Stimulated activated CD8-positive, alpha-beta memory T cell treated with anti-CD3 and anti-CD28 coated beads, Interleukin-7, amount 100 ng/mL, for 4 hours (primary cell): ENCODE measurements at regions not wholly inside any gene's neighbourhood (a gene's known extent, or its start where the extent isn't known, plus 50 kb on each side); places are given as distances from the start of the nearest gene placed in this dataset.

Experiments used
- DNase-seq, 2 donors: peaks; one replicate each; pipeline ENCODE4 v3.0.0-alpha.2; 2020; ENCODE audit warnings: low read depth in 2 of 2

DNA sequence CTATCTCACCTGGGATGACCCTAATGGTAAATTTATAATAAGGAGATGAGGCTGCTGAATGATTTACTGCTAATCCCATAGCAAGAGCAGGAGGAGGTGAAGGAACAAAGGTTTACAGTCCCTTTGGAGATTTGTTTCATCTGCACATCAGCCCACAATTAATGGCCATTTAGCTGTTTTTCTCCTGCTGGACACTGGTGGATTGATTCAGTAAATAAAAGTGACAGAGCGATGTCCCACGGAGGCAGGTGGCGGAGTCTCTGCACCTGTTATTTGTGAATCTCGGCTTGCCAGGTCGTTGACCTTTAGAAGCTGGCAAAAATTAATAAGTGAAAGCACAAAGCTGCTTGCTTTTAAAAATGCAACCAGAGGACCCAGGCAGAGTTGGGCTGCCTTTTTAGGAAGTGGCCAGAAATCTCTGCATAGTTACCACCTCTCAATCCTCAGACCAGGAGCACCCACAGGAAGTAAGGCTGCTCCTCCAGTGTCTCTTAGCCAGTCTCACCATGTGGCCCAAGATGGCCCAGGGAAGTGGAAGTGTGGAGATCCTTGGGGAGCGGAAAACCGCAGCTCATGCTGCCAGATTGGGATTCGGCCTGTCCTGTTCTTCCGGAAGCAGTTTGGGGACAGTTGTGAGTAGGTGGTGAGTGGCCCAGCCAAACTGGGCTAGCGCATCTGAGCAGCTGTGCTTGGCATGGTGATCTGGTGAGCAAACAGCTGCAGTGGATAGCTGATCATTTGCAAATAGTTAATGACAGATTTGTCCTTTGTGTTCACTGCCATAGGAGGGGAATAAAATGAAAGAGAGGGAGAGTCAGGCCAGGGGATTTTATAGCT is 1005.7 kb upstream of the PIK3C3 start:
- DNase-seq = no peak

DNA sequence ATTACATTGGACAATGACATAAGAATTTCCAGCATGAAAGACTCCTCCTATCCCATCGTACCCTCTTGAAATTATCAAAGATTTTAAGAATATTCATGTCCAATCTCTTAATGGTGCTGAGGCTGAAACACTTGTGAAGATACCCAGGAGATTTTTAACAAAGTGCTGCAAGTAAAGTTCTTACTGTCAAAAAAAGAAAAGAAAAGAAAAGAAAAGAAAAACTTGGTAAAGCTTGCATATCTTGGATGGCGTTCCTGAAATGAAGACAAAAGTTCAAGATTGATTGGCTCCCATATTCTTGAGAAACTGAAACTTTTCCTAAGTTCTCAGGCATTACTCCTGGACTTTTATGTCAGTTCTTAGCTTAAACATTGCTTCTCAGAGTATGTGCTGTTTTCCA is 1010.5 kb upstream of the PIK3C3 start:
- DNase-seq = no peak

DNA sequence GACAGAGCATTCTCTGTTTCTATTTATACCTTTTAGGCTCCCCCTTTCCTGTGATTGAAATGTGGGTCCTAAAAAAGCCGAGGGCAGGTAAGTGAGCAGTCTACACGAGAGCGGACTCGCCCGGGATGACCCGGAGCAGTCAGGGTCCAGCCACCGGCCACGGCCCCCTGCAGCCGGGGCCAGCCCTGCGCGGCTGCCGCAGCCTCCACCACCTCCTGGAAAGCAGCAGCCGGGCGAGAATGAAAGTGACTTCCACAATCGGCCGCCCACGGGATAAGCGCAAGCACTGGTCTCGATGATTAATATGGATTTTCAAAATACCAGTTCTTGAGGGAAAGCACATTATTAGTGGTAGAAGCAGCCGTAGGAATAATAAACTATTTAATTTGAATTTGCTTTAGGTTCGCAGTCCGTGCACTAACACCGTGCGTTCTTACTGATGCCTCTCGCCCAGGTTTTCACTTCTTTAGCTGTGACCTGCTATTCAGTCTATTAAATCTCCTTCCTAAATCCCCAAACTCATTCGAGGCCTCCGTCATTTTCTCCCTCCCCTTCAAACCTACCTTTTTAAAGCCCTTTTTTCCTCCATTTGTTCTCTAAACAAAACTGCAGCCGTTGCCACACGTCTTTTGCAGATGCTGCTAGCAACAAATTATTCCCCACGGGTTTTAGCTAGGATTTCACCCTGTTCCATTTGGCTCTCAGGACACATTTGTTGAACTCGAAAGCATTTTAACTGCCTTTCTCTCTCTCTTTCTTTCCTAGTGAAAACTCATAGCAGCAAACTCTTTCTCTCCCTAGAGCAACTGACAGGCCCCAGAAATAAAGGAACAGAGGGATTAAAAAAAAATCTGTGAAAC is 1015.1 kb upstream of the PIK3C3 start:
- no peak for DNase-seq

DNA sequence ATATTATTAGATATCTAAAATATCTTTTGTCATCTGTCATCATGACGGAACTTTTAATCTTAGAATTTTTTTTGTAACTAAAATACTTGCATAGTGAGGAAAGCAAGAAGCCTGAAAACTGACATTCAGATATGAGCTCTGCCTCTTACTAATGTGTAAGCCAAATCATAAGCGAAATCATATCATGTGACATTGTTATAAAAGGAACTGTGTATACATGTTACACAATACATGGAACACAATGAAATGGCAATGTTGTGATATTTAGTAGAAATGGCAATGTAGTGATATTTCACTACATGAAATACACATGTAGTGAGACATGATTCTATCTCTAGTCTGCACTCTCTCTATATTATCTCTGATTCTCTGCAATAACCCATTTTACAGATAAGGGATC is 1016.4 kb upstream of the PIK3C3 start:
- no peak for DNase-seq

DNA sequence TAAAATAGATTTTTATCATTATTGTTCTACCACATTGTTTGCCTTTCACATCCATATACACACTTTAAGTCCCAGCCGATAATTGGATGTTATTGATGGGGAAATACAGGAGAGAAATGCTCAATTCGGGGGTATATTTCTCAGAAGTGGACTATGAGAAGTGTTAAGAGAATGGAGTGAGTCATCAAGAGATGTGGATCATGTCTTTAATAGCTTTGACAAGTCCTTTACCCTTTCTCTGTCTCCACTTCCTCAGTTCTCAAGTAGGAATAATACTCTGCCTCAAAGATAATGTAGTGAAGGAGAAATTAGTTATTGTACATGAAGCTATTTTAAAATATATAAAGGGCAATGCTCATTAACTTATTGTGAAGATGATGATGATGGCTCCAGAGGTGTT is 1017.6 kb upstream of the PIK3C3 start:
- DNase-seq = no peak

DNA sequence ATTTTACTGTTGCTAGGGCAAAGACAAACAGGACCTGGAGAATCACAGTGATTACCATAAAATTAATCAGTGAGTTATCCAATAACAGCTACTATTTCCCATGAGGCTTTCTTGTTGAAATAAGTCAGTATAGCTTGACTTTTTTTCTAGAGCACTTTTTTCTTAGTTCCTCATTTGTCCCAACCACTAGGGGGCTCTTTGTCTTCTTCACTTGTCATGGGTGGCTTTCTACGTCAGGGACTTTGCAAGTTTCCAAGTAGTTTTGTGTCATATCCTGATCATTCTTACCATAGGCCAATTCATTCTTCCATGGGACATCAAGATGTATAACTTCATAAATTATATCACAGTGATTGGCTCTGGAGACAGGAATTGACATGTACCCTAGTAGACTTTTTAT is 1019.6 kb upstream of the PIK3C3 start:
- DNase-seq = no peak

DNA sequence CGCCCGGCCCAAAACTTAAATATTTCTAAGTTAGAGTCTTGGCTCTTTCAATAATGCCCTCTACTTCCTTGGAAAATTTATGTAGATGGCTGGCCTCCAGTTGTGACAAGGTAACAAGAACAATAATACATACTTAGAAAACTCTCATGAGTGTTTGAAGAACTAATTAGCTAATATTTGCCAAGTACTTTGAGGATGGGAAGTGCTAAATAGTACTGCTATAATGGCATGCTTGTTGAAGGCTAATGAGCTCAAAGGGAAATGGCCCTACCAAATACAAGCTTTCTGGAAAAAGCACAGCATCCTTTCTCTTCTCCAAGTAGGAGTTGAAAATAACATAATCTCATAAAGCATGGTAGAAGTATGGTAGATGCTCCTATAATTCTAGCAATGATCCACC is 1022.2 kb upstream of the PIK3C3 start:
- DNase-seq = no peak

DNA sequence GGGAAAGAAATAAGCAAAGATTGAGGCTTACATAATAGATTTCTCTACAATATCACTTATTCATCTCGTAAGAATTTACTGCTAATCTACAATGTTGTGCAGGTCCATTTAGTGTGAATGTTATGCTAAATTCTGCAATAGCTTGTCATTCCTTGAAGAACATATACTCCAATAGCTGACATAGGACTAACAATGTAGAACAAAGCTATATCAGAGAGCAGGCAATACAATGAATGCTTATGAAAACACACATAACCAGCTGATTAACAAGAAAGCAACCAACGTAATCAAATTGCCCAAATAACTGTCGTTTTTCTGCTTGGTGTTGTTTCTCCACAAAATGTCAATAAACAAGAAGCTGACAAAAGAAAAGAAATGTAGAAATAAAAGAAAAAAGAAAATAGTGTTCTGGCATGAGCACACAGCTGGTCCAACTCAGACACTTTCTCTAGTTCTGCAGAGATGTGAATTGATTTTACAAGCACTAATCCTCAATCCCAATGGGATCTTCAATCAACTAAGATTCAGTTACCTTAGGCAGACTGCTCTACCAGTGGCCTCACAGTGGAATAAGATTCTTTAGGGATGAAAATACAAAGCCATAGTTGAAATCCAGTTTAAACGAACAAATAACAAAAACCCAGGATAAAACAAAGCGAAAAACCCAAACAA is 1024.7 kb upstream of the PIK3C3 start:
- no peak for DNase-seq

DNA sequence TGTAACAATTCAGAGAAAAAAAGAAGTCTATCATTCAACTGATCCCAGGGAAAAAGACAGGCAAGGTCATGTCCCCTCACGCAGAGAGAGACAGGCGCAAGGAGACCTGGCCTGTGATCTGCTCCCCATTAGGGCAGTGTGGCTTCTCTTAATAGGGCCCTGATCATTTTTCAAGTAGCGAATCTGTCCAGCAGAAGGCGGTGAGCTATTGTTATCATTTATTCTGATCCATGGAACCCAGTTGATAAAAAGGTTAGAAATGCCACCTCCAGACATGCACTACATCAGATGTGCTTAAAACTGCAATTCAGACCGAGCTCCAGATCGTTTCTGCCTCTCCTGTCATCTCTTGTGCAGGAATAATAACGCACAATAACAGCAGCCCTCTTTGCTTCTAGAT is 1025.6 kb upstream of the PIK3C3 start:
- DNase-seq = no peak

DNA sequence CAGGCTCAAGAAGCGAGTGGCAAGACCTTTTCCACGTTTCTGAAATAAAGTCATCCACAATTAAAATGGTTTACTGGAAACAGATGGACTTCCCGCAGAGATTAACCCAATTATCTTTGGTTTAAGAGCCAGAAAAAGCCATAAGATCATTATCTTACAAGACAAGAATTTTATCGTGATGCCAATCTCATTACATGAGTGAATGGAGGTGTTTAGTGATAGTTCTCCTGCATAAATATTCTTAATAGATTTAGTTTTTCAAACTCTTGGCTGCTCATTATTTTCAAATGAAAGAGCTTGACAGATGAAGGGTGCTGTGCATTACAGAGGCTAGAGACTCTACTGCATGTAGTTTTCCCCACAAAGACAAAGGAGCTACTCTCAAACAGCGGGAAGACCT is 1028.4 kb upstream of the PIK3C3 start:
- DNase-seq = no peak

DNA sequence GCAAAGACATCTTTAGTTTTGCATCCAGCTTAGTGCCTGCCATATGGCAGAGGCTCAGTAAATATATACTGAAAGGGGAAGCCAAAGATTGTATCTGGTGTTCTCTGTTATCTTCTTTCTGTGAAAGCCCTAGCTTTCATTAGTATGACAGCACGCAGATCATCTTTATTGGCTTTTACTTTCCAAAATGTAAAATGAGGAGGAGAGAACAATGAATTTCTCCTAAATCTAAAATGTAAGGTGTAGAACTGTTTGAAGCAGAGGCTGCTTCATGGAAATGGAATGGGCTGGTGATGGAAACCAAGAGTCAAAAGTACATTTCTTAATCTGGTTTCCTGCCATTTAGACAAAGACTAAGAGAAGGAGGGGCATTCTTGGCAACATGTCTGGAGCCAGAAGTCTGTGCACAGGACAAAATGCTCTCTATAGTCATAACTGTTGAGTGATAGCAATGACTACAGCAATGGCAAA is 1029.9 kb upstream of the PIK3C3 start:
- DNase-seq = no peak

DNA sequence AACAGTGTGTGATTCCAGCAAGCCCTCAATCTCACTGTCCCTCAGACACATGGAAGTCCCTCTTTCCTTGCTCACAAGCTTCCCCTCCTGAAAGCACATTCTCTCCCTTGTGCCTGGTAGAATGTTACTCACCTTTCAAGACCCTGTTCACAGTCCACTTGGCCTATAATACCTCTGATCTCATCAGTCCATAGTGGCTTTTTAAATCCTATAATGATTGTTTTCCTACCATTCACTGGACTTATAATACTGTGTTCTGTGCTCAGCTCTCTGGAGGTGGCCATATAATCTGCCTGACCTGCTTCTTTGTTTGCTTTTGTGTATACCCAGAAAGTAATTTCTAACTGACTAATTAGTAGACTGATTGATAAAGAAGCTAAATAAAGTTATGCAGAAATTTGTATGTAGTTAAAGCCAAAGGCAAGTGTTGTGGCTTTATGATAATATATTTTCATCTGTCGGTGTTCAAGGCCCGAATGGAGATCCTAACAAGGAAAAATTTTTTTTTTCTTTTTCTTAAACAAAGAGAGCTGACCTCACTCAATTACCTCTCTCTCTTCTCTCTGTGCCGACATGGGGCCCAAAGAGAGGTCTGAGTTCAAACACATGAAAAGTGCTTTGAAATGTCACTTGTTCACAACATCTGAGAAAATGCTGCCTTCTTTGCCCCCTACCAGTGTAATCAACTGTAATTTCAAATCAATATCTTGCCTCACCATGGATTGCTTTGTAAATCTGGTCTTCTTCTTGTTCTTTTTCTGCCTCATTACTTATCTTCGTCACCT is 1033.0 kb upstream of the PIK3C3 start:
- DNase-seq = no peak

DNA sequence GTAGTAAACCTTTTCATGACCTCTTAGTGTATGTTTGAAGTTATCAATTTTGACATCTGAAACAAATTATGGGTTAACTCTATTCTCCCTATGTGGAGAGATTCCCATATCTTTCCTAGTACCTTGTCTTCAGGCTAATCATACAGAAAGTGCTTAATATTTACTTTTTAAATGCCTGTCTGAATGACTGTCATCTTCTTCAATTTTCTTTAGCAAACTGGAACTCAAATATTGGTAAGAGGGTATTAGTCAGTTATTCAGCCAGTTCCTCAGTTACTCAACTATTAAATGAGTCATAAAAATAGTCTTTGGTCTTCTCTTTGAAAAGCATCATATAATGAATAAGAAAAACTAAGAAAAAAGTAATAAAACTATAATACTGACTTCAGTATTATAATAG is 1038.0 kb upstream of the PIK3C3 start:
- no peak for DNase-seq

DNA sequence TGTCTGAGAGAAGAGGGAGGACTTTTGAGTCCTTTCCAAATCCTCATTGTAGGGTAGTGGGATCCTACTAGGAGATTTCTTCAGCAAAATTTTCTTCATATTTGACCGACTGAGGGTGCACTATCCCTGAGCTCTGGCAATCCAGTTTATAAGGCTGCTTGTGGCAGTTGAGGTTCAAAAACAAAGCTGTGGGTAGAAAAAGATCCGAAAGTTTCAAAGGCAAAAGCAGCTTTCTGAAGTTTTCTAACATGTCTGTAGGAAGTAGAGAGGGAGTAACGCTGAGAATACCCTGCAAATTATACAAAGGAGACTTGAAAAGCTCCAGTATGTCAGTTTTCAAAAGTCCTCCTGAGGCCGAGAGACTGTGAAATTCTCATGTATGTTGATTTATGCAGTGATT is 1039.3 kb upstream of the PIK3C3 start:
- no peak for DNase-seq

DNA sequence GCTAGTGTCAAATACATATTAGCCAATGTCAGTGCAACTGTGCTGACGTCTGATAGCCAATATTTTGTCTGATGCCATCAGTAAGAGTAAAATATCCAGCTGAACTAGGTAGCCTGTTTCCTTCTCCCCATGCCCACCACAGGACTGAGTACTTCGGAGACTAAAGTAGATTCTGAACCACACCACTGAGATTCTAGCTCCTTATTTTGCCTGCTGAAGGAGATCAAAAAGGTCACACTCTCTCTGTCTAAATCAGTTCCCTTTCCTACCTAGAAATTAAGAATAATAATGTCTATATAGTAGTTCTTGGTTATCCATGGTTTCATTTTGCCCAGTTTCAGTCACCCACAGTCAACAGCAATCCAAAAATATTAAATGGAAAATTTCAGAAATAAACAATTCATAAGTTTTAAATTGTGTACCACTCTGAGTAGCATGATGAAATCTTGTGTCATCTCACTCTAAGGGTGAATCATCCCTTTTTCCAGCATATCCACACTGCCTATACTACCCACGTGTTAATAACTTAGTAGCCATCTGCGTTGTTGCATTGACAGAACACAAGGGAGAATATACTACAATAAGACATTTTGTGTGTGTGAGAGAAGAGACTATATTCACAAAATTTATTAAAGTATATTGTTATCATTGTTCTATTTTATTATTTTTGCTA is 1043.3 kb upstream of the PIK3C3 start:
- DNase-seq = no peak

DNA sequence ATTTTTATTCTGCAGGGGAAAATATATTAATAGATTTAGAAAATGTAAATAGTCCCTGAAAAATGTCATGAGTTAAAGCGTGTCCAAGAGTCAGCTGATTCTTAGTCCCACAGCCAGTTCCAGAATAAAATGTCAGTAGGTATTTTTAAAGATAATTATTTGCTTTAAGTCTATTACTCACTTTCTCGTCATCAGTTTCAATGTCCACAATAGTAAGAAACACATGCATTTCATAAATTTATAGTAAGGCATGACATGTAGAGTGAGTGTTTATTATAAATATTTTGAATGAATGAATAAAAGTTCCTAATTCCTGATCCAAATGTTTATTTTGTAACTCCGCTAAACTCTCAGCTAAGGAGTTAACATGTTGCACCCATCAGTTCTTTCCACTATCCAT is 1044.0 kb upstream of the PIK3C3 start:
- DNase-seq = no peak

DNA sequence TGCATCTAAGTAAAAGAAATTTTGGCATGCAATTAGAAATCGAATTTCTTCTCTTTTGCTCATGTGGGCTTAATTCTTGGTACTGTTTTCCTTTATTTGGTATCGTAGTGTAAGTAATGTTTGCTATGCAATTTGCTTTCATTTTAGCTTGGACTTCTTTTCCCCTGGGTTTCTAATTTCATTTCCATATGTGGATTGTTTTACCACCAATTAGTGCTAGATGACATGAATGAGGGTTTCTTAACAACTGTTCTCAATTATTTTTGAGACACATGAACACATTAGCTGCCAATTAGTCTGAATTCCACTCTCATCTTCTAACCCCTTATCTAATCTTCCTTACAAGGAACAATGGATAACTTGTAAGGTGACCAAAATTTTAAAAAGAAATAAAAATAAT is 1047.2 kb upstream of the PIK3C3 start:
- no peak for DNase-seq

DNA sequence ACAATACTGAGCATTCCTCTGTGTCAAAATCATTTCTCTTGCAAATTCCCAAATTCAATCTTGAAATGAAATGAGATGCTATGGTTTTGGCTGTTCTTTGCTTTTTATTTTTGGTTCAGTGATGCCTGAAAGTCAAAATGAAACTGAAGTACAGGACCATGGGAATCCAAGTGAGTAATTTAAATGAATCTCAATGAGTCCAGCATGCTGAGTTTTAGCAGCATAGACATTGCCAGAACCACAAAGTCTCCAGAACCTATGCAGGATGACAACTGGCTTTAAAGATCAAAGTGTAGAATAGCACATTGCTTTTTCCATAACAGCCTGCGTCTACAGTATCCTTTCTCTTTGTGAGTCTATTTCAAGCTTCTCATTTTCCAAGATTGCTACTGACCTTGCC is 1050.7 kb upstream of the PIK3C3 start:
- no peak for DNase-seq

DNA sequence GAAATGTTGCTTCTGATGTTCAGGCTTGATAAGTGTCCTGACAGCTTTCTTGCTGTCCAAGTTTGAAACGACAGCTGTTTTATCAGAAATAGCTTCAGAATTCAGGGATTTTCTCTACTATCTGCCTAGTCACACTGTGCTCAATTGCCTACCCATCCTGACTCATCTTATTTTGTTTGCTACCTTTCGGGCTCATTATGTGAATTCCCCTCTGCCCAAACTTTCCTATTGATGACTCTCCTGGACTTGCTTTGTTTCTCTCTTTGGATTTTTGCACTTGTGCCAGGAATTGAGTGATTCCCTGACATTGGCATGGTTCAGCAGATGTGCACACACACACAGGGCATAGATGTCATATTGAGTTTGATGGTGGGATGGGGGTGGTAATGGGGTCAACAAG is 1052.6 kb upstream of the PIK3C3 start:
- DNase-seq = no peak

DNA sequence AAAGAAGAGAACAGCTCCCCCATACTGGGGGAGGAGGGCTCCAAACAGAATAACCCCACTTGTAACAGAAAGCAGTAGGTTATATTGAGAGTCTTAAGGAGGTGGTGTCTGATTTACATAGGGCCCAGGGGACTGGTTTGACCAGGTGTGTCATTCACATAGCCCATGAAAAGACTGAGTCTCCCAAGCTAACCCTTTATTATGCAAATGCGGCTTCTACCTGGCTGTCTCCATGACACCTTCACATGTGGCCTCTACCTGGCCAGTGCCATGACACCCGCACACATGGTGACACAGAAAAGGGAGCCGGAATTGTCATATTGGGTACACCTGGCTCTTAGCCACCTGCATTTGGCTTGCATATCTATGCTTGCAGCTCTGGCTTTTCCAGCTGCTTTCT is 1057.2 kb upstream of the PIK3C3 start:
- no peak for DNase-seq

DNA sequence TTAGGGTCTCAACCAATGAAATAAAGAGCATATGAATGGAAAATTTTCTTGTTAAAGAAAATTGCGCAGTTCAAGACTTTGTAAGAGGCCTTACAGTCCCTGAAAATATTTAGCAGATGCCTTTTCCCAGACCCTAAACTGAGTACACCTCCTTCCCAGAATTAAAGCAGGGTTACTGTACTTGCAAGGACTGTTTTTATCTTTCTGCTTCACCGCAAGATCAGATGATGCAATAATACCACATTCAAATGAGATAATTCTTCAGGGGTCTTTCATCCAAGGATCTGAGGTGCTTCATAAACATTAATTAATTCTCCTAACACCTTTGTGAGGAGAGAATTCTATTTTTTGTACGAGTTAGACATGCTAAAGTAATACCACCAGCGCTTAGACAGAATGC is 1071.8 kb upstream of the PIK3C3 start:
- no peak for DNase-seq
